ENCODE measurements at regions not wholly inside any gene's neighbourhood (a gene's known extent, or its start where the extent isn't known, plus 50 kb on each side); places are given as distances from the start of the nearest gene placed in this dataset.

- no peak for TF ChIP-seq POLR2AphosphoS5 (IDR thresholded peaks at IDR 0.05; ENCODE audit: low read depth, low read length)
- TF ChIP-seq SPI1 (IDR thresholded peaks at IDR 0.05; ENCODE audit: low read depth, low read length): no peak
- TF ChIP-seq POLR2A (IDR thresholded peaks at IDR 0.05; ENCODE audit: low read depth, low read length): no peak
- no peak for TF ChIP-seq TAF1 (IDR thresholded peaks at IDR 0.05; ENCODE audit: low read depth, low read length)
- no peak for TF ChIP-seq POU2F2 (IDR thresholded peaks at IDR 0.05; ENCODE audit: low read depth, low read length)
- TF ChIP-seq PAX5 (IDR thresholded peaks at IDR 0.05; ENCODE audit: insufficient read depth, low read length, severe bottlenecking): no peak
These were observed 70.8 kb upstream of the FOXC1 start for GRCh38 chr6:1538810-1539478.

Data from GM12891 (cell line).